Neural cell (in vitro differentiated cells): ENCODE measurements at regions not wholly inside any gene's neighbourhood (a gene's known extent, or its start where the extent isn't known, plus 50 kb on each side); places are given as distances from the start of the nearest gene placed in this dataset.

Experiments used
- H2AFZ ChIP-seq: fragments of 200-600, 300-800 bp; sonication (generic), shearing (Covaris generic); 2 replicates; pipeline ENCODE4 v1.6.0; 2014; ENCODE audit warnings: low read depth, mild to moderate bottlenecking, antibody characterized with exemption, low read length, moderate library complexity
- H3F3A ChIP-seq: fragments of 200-600 bp; shearing (Covaris generic); 2 replicates; pipeline ENCODE4 v1.6.1; 2016; ENCODE audit warnings: mild to moderate bottlenecking, moderate library complexity, mixed read lengths, antibody characterized with exemption, low read length; ENCODE audit not compliant: insufficient read depth, poor library complexity, severe bottlenecking
- H3K27ac ChIP-seq: fragments of 200-600, 300-800 bp; sonication (generic), shearing (Covaris generic); 2 replicates; pipeline ENCODE4 v1.5.1; 2014; ENCODE audit warnings: mild to moderate bottlenecking, low read length, moderate library complexity
- H3K27me3 ChIP-seq: fragments of 300-800, 200-600 bp; sonication (generic), shearing (Covaris generic); 2 replicates; pipeline ENCODE4 v1.6.0; 2014; ENCODE audit warnings: mild to moderate bottlenecking, low read depth, low read length, moderate library complexity; ENCODE audit not compliant: insufficient read depth
- H3K36me3 ChIP-seq: fragments of 300-800, 200-600 bp; sonication (generic), shearing (Covaris generic); 2 replicates; pipeline ENCODE4 v1.5.1; 2014; ENCODE audit warnings: mild to moderate bottlenecking, antibody characterized with exemption, low read length, moderate library complexity; ENCODE audit not compliant: insufficient read depth
- H3K4me2 ChIP-seq: fragments of 300-800, 200-600 bp; sonication (generic), shearing (Covaris generic); 2 replicates; pipeline ENCODE4 v1.6.0; 2014; ENCODE audit warnings: mild to moderate bottlenecking, low read length
- H3K4me3 ChIP-seq: fragments of 300-800, 200-600 bp; sonication (generic), shearing (Covaris generic); 2 replicates; pipeline ENCODE4 v1.5.1; 2014; ENCODE audit warnings: mild to moderate bottlenecking, low read length, moderate library complexity
- H3K79me2 ChIP-seq: fragments of 200-600 bp; shearing (Covaris generic); replicated peaks from 2 replicates; pipeline ENCODE4 v1.6.0; 2014; ENCODE audit warnings: mild to moderate bottlenecking, low read length, moderate library complexity; ENCODE audit not compliant: insufficient read depth
- H3K9ac ChIP-seq: fragments of 300-800, 200-600 bp; sonication (generic), shearing (Covaris generic); 2 replicates; pipeline ENCODE4 v1.6.1; 2016; ENCODE audit warnings: mild to moderate bottlenecking, low read length, mixed read lengths
- H3K9me2 ChIP-seq: fragments of 200-600 bp; shearing (Covaris generic); 2 replicates; pipeline ENCODE4 v1.6.1; 2016; ENCODE audit warnings: mild to moderate bottlenecking, low read length, mixed read lengths; ENCODE audit not compliant: insufficient read depth
- H3K9me3 ChIP-seq: fragments of 200-600, 300-800 bp; sonication (generic), shearing (Covaris generic); 2 replicates; pipeline ENCODE4 v1.6.1; 2016; ENCODE audit warnings: mild to moderate bottlenecking, mixed run types, low read length, moderate library complexity, mixed read lengths
- H4K20me1 ChIP-seq: fragments of 200-600 bp; shearing (Covaris generic); 2 replicates; pipeline ENCODE4 v1.6.1; 2016; ENCODE audit warnings: mild to moderate bottlenecking, mixed run types; ENCODE audit not compliant: insufficient read depth
- CTCF ChIP-seq: fragments of 450-650 bp; IDR thresholded peaks from 2 replicates; pipeline ENCODE4 v1.5.1; 2014; ENCODE audit warnings: antibody characterized with exemption, mild to moderate bottlenecking, moderate library complexity; ENCODE audit not compliant: poor library complexity, severe bottlenecking
- EP300 ChIP-seq: fragments of 450-650 bp; conservative IDR thresholded peaks from 2 replicates; pipeline ENCODE4 v1.6.1; 2014; ENCODE audit warnings: antibody characterized with exemption, mild to moderate bottlenecking, moderate library complexity; ENCODE audit not compliant: poor library complexity, severe bottlenecking
- EZH2 ChIP-seq: fragments of 200-600, 300-800 bp; shearing (Covaris generic), sonication (generic); IDR thresholded peaks from 2 replicates; pipeline ENCODE4 v1.6.1; 2014; ENCODE audit warnings: antibody characterized with exemption, low read length, borderline replicate concordance, mild to moderate bottlenecking; ENCODE audit not compliant: insufficient read depth, poor library complexity, severe bottlenecking
- MXI1 ChIP-seq: fragments of 450-650 bp; conservative IDR thresholded peaks from 2 replicates; pipeline ENCODE4 v1.6.1; 2014; ENCODE audit warnings: antibody characterized with exemption, mild to moderate bottlenecking; ENCODE audit not compliant: poor library complexity, severe bottlenecking
- POLR2AphosphoS5 ChIP-seq: IDR thresholded peaks from 2 replicates; pipeline ENCODE4 v1.6.1; 2012
- RAD21 ChIP-seq: fragments of 450-650 bp; conservative IDR thresholded peaks from 2 replicates; pipeline ENCODE4 v1.6.1; 2014; ENCODE audit warnings: antibody characterized with exemption, mild to moderate bottlenecking, moderate library complexity
- REST ChIP-seq: IDR thresholded peaks from 2 replicates; pipeline ENCODE4 v1.6.1; 2012; ENCODE audit warnings: borderline replicate concordance
- SMC3 ChIP-seq: fragments of 450-650 bp; conservative IDR thresholded peaks from 2 replicates; pipeline ENCODE4 v1.6.1; 2014; ENCODE audit warnings: antibody characterized with exemption, mild to moderate bottlenecking, moderate library complexity; ENCODE audit not compliant: poor library complexity
- TAF1 ChIP-seq: IDR thresholded peaks from 2 replicates; pipeline ENCODE4 v1.6.1; 2012; ENCODE audit warnings: low read depth

GRCh38 chr22:45061332-45061731 lies 51.5 kb upstream of the PHF21B start:
- no peak overlapping the region for H3K4me3 ChIP-seq
- H3K9me3 ChIP-seq, result no peaks in the 10 kb centered on the region
- no peaks in the 10 kb centered on the region for H3K36me3 ChIP-seq
- H3K27ac ChIP-seq, result no peak overlapping the region
- no peak overlapping the region for H2AFZ ChIP-seq
- H3K79me2 ChIP-seq, result no peaks in the 10 kb centered on the region
- H3K9ac ChIP-seq, result no peak overlapping the region
- H3K27me3 ChIP-seq, result no peaks in the 10 kb centered on the region
- H3K4me2 ChIP-seq, result no peak overlapping the region
- no peaks in the 10 kb centered on the region for H4K20me1 ChIP-seq
- no peaks in the 10 kb centered on the region for H3K9me2 ChIP-seq
- no peaks in the 10 kb centered on the region for H3F3A ChIP-seq
- TF ChIP-seq MXI1 (no peak), TAF1 (no peak), POLR2AphosphoS5 (no peak), EZH2 (no peak), SMC3 (no peak), RAD21 (no peak), CTCF (no peak), REST (no peak), EP300 (no peak)

- Histone ChIP-seq H3K79me2 (no peaks in the 10 kb centered on the region), H3K27ac (no peak overlapping the region), H3K9ac (no peak overlapping the region), H3K4me3 (no peak overlapping the region), H3K9me3 (no peaks in the 10 kb centered on the region), H3K36me3 (no peaks in the 10 kb centered on the region), H3K27me3 (no peaks in the 10 kb centered on the region), H3F3A (no peaks in the 10 kb centered on the region), H3K9me2 (no peaks in the 10 kb centered on the region), H3K4me2 (no peak overlapping the region), H4K20me1 (no peaks in the 10 kb centered on the region), H2AFZ (no peak overlapping the region)
- TF ChIP-seq RAD21, result no peak
- no peak for TF ChIP-seq TAF1
- TF ChIP-seq EP300, result no peak
These were observed 54.8 kb upstream of the PHF21B start for GRCh38 chr22:45064313-45065278.
